SK-N-SH treated with all-trans-retinoic acid at 6 μM for 48 hours (cell line): ENCODE measurements at regions not wholly inside any gene's neighbourhood (a gene's known extent, or its start where the extent isn't known, plus 50 kb on each side); places are given as distances from the start of the nearest gene placed in this dataset.

Experiments
- ATAC-seq: fragments of 200-7000 bp; cut with Tn5 transposase; 3 replicates; pipeline ENCODE4 v1.9.1; 2020; ENCODE audit warnings: mild to moderate bottlenecking, moderate library complexity
- ARNTL ChIP-seq: fragments of 450-650 bp; formaldehyde crosslinking; IDR thresholded peaks from 2 replicates; pipeline ENCODE4 v1.5.0; 2020; ENCODE audit warnings: low read depth, mild to moderate bottlenecking, moderate library complexity, borderline replicate concordance
- BACH2 ChIP-seq: fragments of 250-450 bp; sonication (Bioruptor Pico); IDR thresholded peaks from 2 replicates; pipeline ENCODE4 v1.9.0; 2021; ENCODE audit warnings: mild to moderate bottlenecking, borderline replicate concordance
- CREB5 ChIP-seq: fragments of 250-450 bp; sonication (Bioruptor Pico); IDR thresholded peaks from 2 replicates; pipeline ENCODE4 v1.5.1; 2020; ENCODE audit warnings: low read depth, mild to moderate bottlenecking, moderate library complexity
- CSDC2 ChIP-seq: fragments of 250-450 bp; sonication (Bioruptor Pico); IDR thresholded peaks from 2 replicates; pipeline ENCODE4 v1.5.0; 2020; ENCODE audit warnings: mild to moderate bottlenecking, moderate library complexity
- CSRNP3 ChIP-seq: fragments of 250-450 bp; sonication (Bioruptor Pico); IDR thresholded peaks from 2 replicates; pipeline ENCODE4 v1.5.1; 2021; ENCODE audit warnings: mild to moderate bottlenecking, moderate library complexity
- ESRRG ChIP-seq: fragments of 250-450 bp; sonication (Bioruptor Pico); IDR thresholded peaks from 2 replicates; pipeline ENCODE4 v1.6.1; 2021; ENCODE audit warnings: mild to moderate bottlenecking
- GLIS3 ChIP-seq: fragments of 250-450 bp; sonication (Bioruptor Pico); IDR thresholded peaks from 2 replicates; pipeline ENCODE4 v1.5.0; 2020; ENCODE audit warnings: mild to moderate bottlenecking, moderate library complexity
- ISL1 ChIP-seq: fragments of 250-450 bp; sonication (Bioruptor Pico); IDR thresholded peaks from 2 replicates; pipeline ENCODE4 v2.1.2; 2022; ENCODE audit warnings: mild to moderate bottlenecking, moderate library complexity
- OSR1 ChIP-seq: fragments of 250-450 bp; sonication (Bioruptor Pico); IDR thresholded peaks from 2 replicates; pipeline ENCODE4 v1.8.0; 2022; ENCODE audit warnings: moderate library complexity, mild to moderate bottlenecking, inconsistent platforms
- PATZ1 ChIP-seq: fragments of 250-450 bp; sonication (Bioruptor Pico); IDR thresholded peaks from 2 replicates; pipeline ENCODE4 v1.8.0; 2020; ENCODE audit warnings: mild to moderate bottlenecking, moderate library complexity, borderline replicate concordance
- POU6F1 ChIP-seq: fragments of 250-450 bp; sonication (Bioruptor Pico); IDR thresholded peaks from 2 replicates; pipeline ENCODE4 v1.8.0; 2021; ENCODE audit warnings: low read depth, mild to moderate bottlenecking, moderate library complexity, borderline replicate concordance
- PPARA ChIP-seq: fragments of 250-450 bp; sonication (Bioruptor Pico); IDR thresholded peaks from 2 replicates; pipeline ENCODE4 v1.5.0; 2020; ENCODE audit warnings: mild to moderate bottlenecking, borderline replicate concordance
- RARB ChIP-seq: fragments of 250-450 bp; sonication (Bioruptor Pico); IDR thresholded peaks from 2 replicates; pipeline ENCODE4 v1.8.0; 2021; ENCODE audit warnings: mild to moderate bottlenecking, moderate library complexity
- SNAI2 ChIP-seq: fragments of 250-450 bp; sonication (Bioruptor Pico); IDR thresholded peaks from 2 replicates; pipeline ENCODE4 v1.5.0; 2020; ENCODE audit warnings: mild to moderate bottlenecking, moderate library complexity
- TOX ChIP-seq: fragments of 250-450 bp; sonication (Bioruptor Pico); IDR thresholded peaks from 2 replicates; pipeline ENCODE4 v1.8.0; 2021; ENCODE audit warnings: mild to moderate bottlenecking, moderate library complexity, borderline replicate concordance
- TSHZ2 ChIP-seq: fragments of 250-450 bp; sonication (Bioruptor Pico); IDR thresholded peaks from 2 replicates; pipeline ENCODE4 v1.5.0; 2020; ENCODE audit warnings: mild to moderate bottlenecking, moderate library complexity
- ZC3H10 ChIP-seq: fragments of 250-450 bp; sonication (Bioruptor Pico); IDR thresholded peaks from 2 replicates; pipeline ENCODE4 v1.5.1; 2021; ENCODE audit warnings: mild to moderate bottlenecking, moderate library complexity
- ZFP3 ChIP-seq: fragments of 250-450 bp; sonication (Bioruptor Pico); IDR thresholded peaks from 2 replicates; pipeline ENCODE4 v1.5.0; 2020; ENCODE audit warnings: mild to moderate bottlenecking, moderate library complexity
- ZFP30 ChIP-seq: fragments of 450-650 bp; formaldehyde crosslinking; IDR thresholded peaks from 2 replicates; pipeline ENCODE4 v1.5.0; 2022; ENCODE audit warnings: mild to moderate bottlenecking, moderate library complexity
- ZNF70 ChIP-seq: fragments of 450-650 bp; formaldehyde crosslinking; IDR thresholded peaks from 2 replicates; pipeline ENCODE4 v1.5.0; 2020; ENCODE audit warnings: mild to moderate bottlenecking, moderate library complexity
- ZNF8 ChIP-seq: fragments of 450-650 bp; formaldehyde crosslinking; IDR thresholded peaks from 2 replicates; pipeline ENCODE4 v1.5.0; 2020; ENCODE audit warnings: mild to moderate bottlenecking, moderate library complexity

- TF ChIP-seq CSRNP3 (CRISPR knock-in tag) (no peak), ARNTL (CRISPR knock-in tag) (no peak), ZFP3 (CRISPR knock-in tag) (no peak), BACH2 (no peak), TOX (CRISPR knock-in tag) (no peak), PPARA (no peak), ZFP30 (CRISPR knock-in tag) (no peak), ESRRG (CRISPR knock-in tag) (no peak)
Measured at GRCh38 chr20:22384978-22385377, 199.4 kb downstream of the FOXA2 start (continued).

GRCh38 chr20:22383156-22383555, 201.2 kb downstream of the FOXA2 start:
- ATAC-seq: no peak
- TF ChIP-seq ESRRG (CRISPR knock-in tag) (no peak), BACH2 (no peak), ZNF70 (CRISPR knock-in tag) (no peak), TSHZ2 (no peak), ZNF8 (no peak), TOX (CRISPR knock-in tag) (no peak), RARB (CRISPR knock-in tag) (no peak)

GRCh38 chr20:22382742-22383141, 201.6 kb downstream of the FOXA2 start:
- ATAC-seq: no peak
- TF ChIP-seq ZNF8 (no peak), CSDC2 (CRISPR knock-in tag) (no peak), ZC3H10 (no peak)

GRCh38 chr20:22381812-22382416, 202.5 kb downstream of the FOXA2 start:
- no peak for ATAC-seq
- TF ChIP-seq ZNF8 (no peak), ZNF70 (CRISPR knock-in tag) (no peak), CSDC2 (CRISPR knock-in tag) (no peak), ESRRG (CRISPR knock-in tag) (no peak), PATZ1 (no peak), OSR1 (no peak), CREB5 (no peak), ARNTL (CRISPR knock-in tag) (no peak), TOX (CRISPR knock-in tag) (no peak)

- no peak for ATAC-seq
- no peak for TF ChIP-seq TSHZ2
- TF ChIP-seq SNAI2: no peak
- no peak for TF ChIP-seq ISL1 (CRISPR knock-in tag)
- no peak for TF ChIP-seq ZFP3 (CRISPR knock-in tag)
- no peak for TF ChIP-seq TOX (CRISPR knock-in tag)
- no peak for TF ChIP-seq GLIS3 (CRISPR knock-in tag)
- TF ChIP-seq ZNF8: no peak
- no peak for TF ChIP-seq POU6F1 (CRISPR knock-in tag)
- no peak for TF ChIP-seq ZC3H10
- TF ChIP-seq ESRRG (CRISPR knock-in tag): no peak
- no peak for TF ChIP-seq BACH2
- TF ChIP-seq CSDC2 (CRISPR knock-in tag): no peak
Measured at GRCh38 chr20:22379472-22379871, 204.9 kb downstream of the FOXA2 start.
